HEK293 (cell line): ENCODE measurements at regions not wholly inside any gene's neighbourhood (a gene's known extent, or its start where the extent isn't known, plus 50 kb on each side); places are given as distances from the start of the nearest gene placed in this dataset.

Experiments used
- CTCF ChIA-PET: fragments of 350-600 bp; formaldehyde crosslinking; extraction: SDS; loops from one replicate; lab custom pipeline; 2021; ENCODE audit warnings: antibody characterized with exemption; lab: Yijun Ruan, JAX
- POLR2A ChIA-PET: fragments of 300-600 bp; formaldehyde crosslinking; extraction: SDS; loops from one replicate; lab custom pipeline; 2020; ENCODE audit warnings: antibody characterized with exemption, inconsistent platforms; lab: Yijun Ruan, JAX
- H3K27ac ChIP-seq: fragments of 200-500 bp; sonication (Bioruptor generic); 2 replicates; pipeline ENCODE4 v1.5.1; 2014; ENCODE audit warnings: low read depth, low read length, control low read depth, inconsistent platforms; ENCODE audit errors: extremely low read depth
- H3K36me3 ChIP-seq, 2 experiments: fragments of 200-500 bp in 1 of 2; sonication (Bioruptor generic) in 1 of 2; 1 replicate in 1 of 2; 2 replicates in 1 of 2; pipeline ENCODE4 v1.5.1; 2014 to 2017; ENCODE audit warnings: inconsistent platforms in 2 of 2, low read length in 2 of 2; ENCODE audit not compliant: control insufficient read depth in 2 of 2, insufficient read depth in 1 of 2
- H3K4me1 ChIP-seq: fragments of 200-500 bp; sonication (Bioruptor generic); 2 replicates; pipeline ENCODE4 v1.5.1; 2014; ENCODE audit warnings: mild to moderate bottlenecking, low read length, inconsistent platforms; ENCODE audit not compliant: control insufficient read depth, insufficient read depth
- H3K4me3 ChIP-seq: 2 replicates; pipeline ENCODE4 v1.5.1; 2011; ENCODE audit warnings: low read depth, mild to moderate bottlenecking, control low read depth, low read length, moderate library complexity
- H3K9me3 ChIP-seq: fragments of 200-500 bp; sonication (Bioruptor generic); 2 replicates; pipeline ENCODE4 v1.5.1; 2014; ENCODE audit warnings: low read depth, low read length, inconsistent platforms; ENCODE audit not compliant: control insufficient read depth, insufficient read depth
- EGR2 ChIP-seq: fragments of 450-650 bp; formaldehyde crosslinking; IDR thresholded peaks from 2 replicates; pipeline ENCODE4 v1.5.1; 2016; ENCODE audit warnings: low read depth, missing biosample characterization, missing genetic modification characterization
- OVOL3 ChIP-seq: fragments of 450-650 bp; formaldehyde crosslinking; IDR thresholded peaks from 2 replicates; pipeline ENCODE4 v1.5.1; 2016; ENCODE audit warnings: missing biosample characterization, missing genetic modification characterization
- PBX3 ChIP-seq: sonication (generic); formaldehyde crosslinking; IDR thresholded peaks from 2 replicates; pipeline ENCODE4 v1.8.1; 2022; ENCODE audit warnings: mild to moderate bottlenecking, moderate library complexity, missing genetic modification reagents
- REPIN1 ChIP-seq: fragments of 450-650 bp; formaldehyde crosslinking; IDR thresholded peaks from 2 replicates; pipeline ENCODE4 v1.5.1; 2017; ENCODE audit warnings: missing biosample characterization, missing genetic modification characterization, low read depth
- SP2 ChIP-seq: fragments of 450-650 bp; formaldehyde crosslinking; IDR thresholded peaks from 2 replicates; pipeline ENCODE4 v1.5.1; 2016; ENCODE audit warnings: missing biosample characterization, missing genetic modification characterization
- ZBTB48 ChIP-seq: fragments of 450-650 bp; formaldehyde crosslinking; IDR thresholded peaks from 2 replicates; pipeline ENCODE4 v1.5.1; 2016; ENCODE audit warnings: missing biosample characterization, missing genetic modification characterization
- ZNF184 ChIP-seq: fragments of 450-650 bp; IDR thresholded peaks from 2 replicates; pipeline ENCODE4 v1.5.1; 2018; ENCODE audit warnings: missing biosample characterization, mild to moderate bottlenecking, missing genetic modification characterization
- ZNF24 ChIP-seq: fragments of 450-650 bp; formaldehyde crosslinking; IDR thresholded peaks from 2 replicates; pipeline ENCODE4 v1.5.1; 2016; ENCODE audit warnings: missing biosample characterization, missing genetic modification characterization
- ZNF266 ChIP-seq: fragments of 450-650 bp; formaldehyde crosslinking; IDR thresholded peaks from 2 replicates; pipeline ENCODE4 v1.5.1; 2016; ENCODE audit warnings: missing biosample characterization, missing genetic modification characterization, low read depth
- ZNF280C ChIP-seq: fragments of 450-650 bp; formaldehyde crosslinking; IDR thresholded peaks from 2 replicates; pipeline ENCODE4 v1.5.1; 2016; ENCODE audit warnings: missing biosample characterization, missing genetic modification characterization
- ZNF311 ChIP-seq: fragments of 450-650 bp; formaldehyde crosslinking; IDR thresholded peaks from 2 replicates; pipeline ENCODE4 v1.5.1; 2017; ENCODE audit warnings: missing biosample characterization, missing genetic modification characterization, borderline replicate concordance
- ZNF354C ChIP-seq: fragments of 450-650 bp; formaldehyde crosslinking; IDR thresholded peaks from 2 replicates; pipeline ENCODE4 v1.5.1; 2016; ENCODE audit warnings: missing biosample characterization, missing genetic modification characterization, low read depth, borderline replicate concordance
- ZNF37A ChIP-seq: fragments of 450-650 bp; IDR thresholded peaks from 2 replicates; pipeline ENCODE4 v1.5.1; 2018; ENCODE audit warnings: missing biosample characterization, missing genetic modification characterization
- ZNF394 ChIP-seq: fragments of 450-650 bp; formaldehyde crosslinking; IDR thresholded peaks from 2 replicates; pipeline ENCODE4 v1.5.1; 2016; ENCODE audit warnings: missing biosample characterization, missing genetic modification characterization, mild to moderate bottlenecking, moderate library complexity, borderline replicate concordance
- ZNF48 ChIP-seq: fragments of 450-650 bp; formaldehyde crosslinking; IDR thresholded peaks from 2 replicates; pipeline ENCODE4 v1.5.1; 2016; ENCODE audit warnings: missing biosample characterization, missing genetic modification characterization
- ZNF501 ChIP-seq: fragments of 450-650 bp; formaldehyde crosslinking; IDR thresholded peaks from 2 replicates; pipeline ENCODE4 v1.5.1; 2016; ENCODE audit warnings: missing biosample characterization, missing genetic modification characterization
- ZNF530 ChIP-seq: fragments of 450-650 bp; formaldehyde crosslinking; IDR thresholded peaks from 2 replicates; pipeline ENCODE4 v1.5.1; 2016; ENCODE audit warnings: low read depth, missing biosample characterization, missing genetic modification characterization
- ZNF621 ChIP-seq: fragments of 450-650 bp; formaldehyde crosslinking; IDR thresholded peaks from 2 replicates; pipeline ENCODE4 v1.5.1; 2017; ENCODE audit warnings: missing biosample characterization, missing genetic modification characterization
- ZNF629 ChIP-seq: fragments of 450-650 bp; formaldehyde crosslinking; IDR thresholded peaks from 2 replicates; pipeline ENCODE4 v1.5.1; 2017; ENCODE audit warnings: missing biosample characterization, missing genetic modification characterization
- ZNF654 ChIP-seq: fragments of 450-650 bp; formaldehyde crosslinking; IDR thresholded peaks from 2 replicates; pipeline ENCODE4 v1.5.1; 2016; ENCODE audit warnings: low read depth, missing biosample characterization, missing genetic modification characterization
- ZNF664 ChIP-seq: fragments of 450-650 bp; formaldehyde crosslinking; IDR thresholded peaks from 2 replicates; pipeline ENCODE4 v1.5.1; 2016; ENCODE audit warnings: missing biosample characterization, missing genetic modification characterization
- ZNF670 ChIP-seq: fragments of 450-650 bp; formaldehyde crosslinking; IDR thresholded peaks from 2 replicates; pipeline ENCODE4 v1.5.1; 2016; ENCODE audit warnings: missing biosample characterization, missing genetic modification characterization, low read depth
- ZNF747 ChIP-seq: fragments of 450-650 bp; formaldehyde crosslinking; IDR thresholded peaks from 2 replicates; pipeline ENCODE4 v1.5.1; 2016; ENCODE audit warnings: missing biosample characterization, missing genetic modification characterization
- ZSCAN16 ChIP-seq: fragments of 450-650 bp; formaldehyde crosslinking; IDR thresholded peaks from 2 replicates; pipeline ENCODE4 v1.5.1; 2016; ENCODE audit warnings: missing biosample characterization, missing genetic modification characterization
- ZSCAN30 ChIP-seq: fragments of 450-650 bp; IDR thresholded peaks from 2 replicates; pipeline ENCODE4 v1.5.1; 2018; ENCODE audit warnings: missing biosample characterization, mild to moderate bottlenecking, missing genetic modification characterization, moderate library complexity
- TF ChIP-seq, protein P1 (sequence below): fragments of 450-650 bp; formaldehyde crosslinking; IDR thresholded peaks from 2 replicates; pipeline ENCODE4 v1.5.1; 2016; ENCODE audit warnings: missing biosample characterization, missing genetic modification characterization

DNA sequence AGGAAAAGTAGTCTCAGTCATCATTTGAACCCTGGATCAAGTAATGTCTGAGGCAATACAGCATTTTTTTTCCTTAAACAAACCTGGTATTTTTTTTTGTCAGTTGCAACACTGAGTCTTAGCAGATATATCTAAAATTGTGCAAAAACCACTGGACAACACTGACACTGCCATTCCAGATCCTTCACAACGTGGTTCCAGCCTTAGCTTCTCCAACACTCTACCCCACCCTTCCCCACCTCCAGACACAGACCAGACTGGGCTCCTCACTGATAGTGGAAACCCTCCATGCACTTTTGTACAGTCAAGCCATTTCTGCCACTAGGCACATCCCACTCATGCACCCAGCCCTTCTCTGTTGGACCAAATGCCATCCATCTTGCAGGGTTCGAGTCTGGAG, 199.6 kb upstream of the CTNNB1 start:
- POLR2A ChIA-PET, result no interaction called here
- no peak for TF ChIP-seq OVOL3 (tag by site-specific recombination)
- TF ChIP-seq ZNF311 (tag by site-specific recombination), result no peak
- no peak for TF ChIP-seq SP2
- TF ChIP-seq ZNF664, result no peak
- TF ChIP-seq ZNF354C (tag by site-specific recombination), result no peak
- no peak for TF ChIP-seq ZNF394 (tag by site-specific recombination)
- CTCF ChIA-PET, result no interaction called here
- Histone ChIP-seq H3K9me3 (no peaks in the 10 kb centered on the region), H3K27ac (no peak overlapping the region), H3K4me3 (no peak overlapping the region), H3K36me3 (no peaks in the 10 kb centered on the region), H3K4me1 (no peaks in the 10 kb centered on the region)

DNA sequence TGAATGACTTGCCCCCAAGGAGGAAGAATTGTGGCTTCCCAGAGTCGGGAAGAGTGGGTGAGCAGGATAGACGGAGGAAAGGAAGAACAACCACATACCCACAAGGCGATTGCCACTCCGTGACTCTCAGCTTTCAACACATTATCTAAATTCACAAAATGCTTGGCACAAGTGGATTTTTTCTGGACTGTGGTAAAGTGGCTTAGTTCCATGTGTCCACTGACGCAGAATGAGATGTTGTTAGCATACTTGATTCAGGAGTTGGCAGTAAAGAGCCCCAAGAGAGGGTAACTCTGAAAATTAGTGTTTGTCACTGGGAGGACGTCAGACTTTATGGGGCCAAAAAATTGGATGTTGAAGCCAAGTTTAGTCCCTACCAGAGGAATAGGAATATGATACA, 198.8 kb upstream of the CTNNB1 start:
- H3K4me1 ChIP-seq, result no peaks in the 10 kb centered on the region
- POLR2A ChIA-PET, result no interaction called here
- H3K36me3 ChIP-seq, result no peaks in the 10 kb centered on the region
- CTCF ChIA-PET, result no interaction called here
- H3K9me3 ChIP-seq, result no peaks in the 10 kb centered on the region
- H3K27ac ChIP-seq, result no peak overlapping the region
- no peak overlapping the region for H3K4me3 ChIP-seq
- TF ChIP-seq ZNF24 (tag by site-specific recombination) (no peak), ZNF670 (tag by site-specific recombination) (no peak), ZNF280C (tag by site-specific recombination) (no peak), ZSCAN16 (tag by site-specific recombination) (no peak), ZNF266 (tag by site-specific recombination) (no peak), ZNF530 (no peak), ZNF48 (tag by site-specific recombination) (no peak), ZNF621 (tag by site-specific recombination) (no peak), ZNF629 (tag by site-specific recombination) (no peak), ZSCAN30 (tag by site-specific recombination) (no peak), EGR2 (tag by site-specific recombination) (no peak), ZNF184 (tag by site-specific recombination) (no peak), ZNF37A (tag by site-specific recombination) (no peak), ZNF747 (tag by site-specific recombination) (no peak), ZNF654 (tag by site-specific recombination) (no peak), REPIN1 (no peak), PBX3 (CRISPR knock-in tag) (no peak), ZBTB48 (tag by site-specific recombination) (no peak), ZNF501 (no peak)
- TF ChIP-seq, protein P1, sequence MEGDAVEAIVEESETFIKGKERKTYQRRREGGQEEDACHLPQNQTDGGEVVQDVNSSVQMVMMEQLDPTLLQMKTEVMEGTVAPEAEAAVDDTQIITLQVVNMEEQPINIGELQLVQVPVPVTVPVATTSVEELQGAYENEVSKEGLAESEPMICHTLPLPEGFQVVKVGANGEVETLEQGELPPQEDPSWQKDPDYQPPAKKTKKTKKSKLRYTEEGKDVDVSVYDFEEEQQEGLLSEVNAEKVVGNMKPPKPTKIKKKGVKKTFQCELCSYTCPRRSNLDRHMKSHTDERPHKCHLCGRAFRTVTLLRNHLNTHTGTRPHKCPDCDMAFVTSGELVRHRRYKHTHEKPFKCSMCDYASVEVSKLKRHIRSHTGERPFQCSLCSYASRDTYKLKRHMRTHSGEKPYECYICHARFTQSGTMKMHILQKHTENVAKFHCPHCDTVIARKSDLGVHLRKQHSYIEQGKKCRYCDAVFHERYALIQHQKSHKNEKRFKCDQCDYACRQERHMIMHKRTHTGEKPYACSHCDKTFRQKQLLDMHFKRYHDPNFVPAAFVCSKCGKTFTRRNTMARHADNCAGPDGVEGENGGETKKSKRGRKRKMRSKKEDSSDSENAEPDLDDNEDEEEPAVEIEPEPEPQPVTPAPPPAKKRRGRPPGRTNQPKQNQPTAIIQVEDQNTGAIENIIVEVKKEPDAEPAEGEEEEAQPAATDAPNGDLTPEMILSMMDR (tag by site-specific recombination), result no peak
